NB4 (cell line): ENCODE measurements at regions not wholly inside any gene's neighbourhood (a gene's known extent, or its start where the extent isn't known, plus 50 kb on each side); places are given as distances from the start of the nearest gene placed in this dataset.
"Not testable (repeated sequence)": the region's sequence is repeated elsewhere in the genome, so short reads cannot be mapped to it uniquely, and the experiment has no call there.

ENCODE experiments used
- DNase-seq: peaks from one replicate; pipeline ENCODE4 v3.0.0; 2010; ENCODE audit warnings: low read depth
- H3K4me3 ChIP-seq: one replicate; pipeline ENCODE4 v1.5.1; 2011; ENCODE audit warnings: mild to moderate bottlenecking, low read depth, low read length, moderate library complexity
- CTCF ChIP-seq: IDR thresholded peaks from one replicate; pipeline ENCODE4 v1.5.1; 2012; ENCODE audit warnings: low read depth, low read length
- MAX ChIP-seq: IDR thresholded peaks from 2 replicates; pipeline ENCODE4 v1.6.1; 2011; ENCODE audit warnings: low read depth, low read length
- MYC ChIP-seq: IDR thresholded peaks from 2 replicates; pipeline ENCODE4 v1.6.1; 2011; ENCODE audit warnings: low read depth, low read length
- POLR2A ChIP-seq: IDR thresholded peaks from 2 replicates; pipeline ENCODE4 v1.6.1; 2011; ENCODE audit warnings: mild to moderate bottlenecking; ENCODE audit not compliant: insufficient read length; ENCODE audit errors: extremely low read depth

- H3K4me3 ChIP-seq, result no peak overlapping the region
- no peak for TF ChIP-seq POLR2A
- no peak for TF ChIP-seq CTCF
- TF ChIP-seq MYC, result no peak
- no peak for TF ChIP-seq MAX
- no peak for DNase-seq
These were observed 160.4 kb upstream of the SSTR1 start for GRCh38 chr14:38047195-38047902.

- H3K4me3 ChIP-seq, result no peak overlapping the region
- no peak for TF ChIP-seq MYC
- TF ChIP-seq MAX, result no peak
- no peak for TF ChIP-seq CTCF
- no peak for TF ChIP-seq POLR2A
- DNase-seq, result no peak
These were observed 154.0 kb upstream of the SSTR1 start for GRCh38 chr14:38053666-38054065.

- peak; percentile 1 for DNase-seq
- no peak for TF ChIP-seq CTCF
- TF ChIP-seq MYC, result no peak
- no peak for TF ChIP-seq MAX
- TF ChIP-seq POLR2A, result no peak
- H3K4me3 ChIP-seq, result no peak overlapping the region
These were observed 151.4 kb upstream of the SSTR1 start for GRCh38 chr14:38056270-38056669.

- DNase-seq, H3K4me3 ChIP-seq: not testable (repeated sequence)
These were observed 145.5 kb upstream of the SSTR1 start for GRCh38 chr14:38062223-38062622.

- no peak overlapping the region for H3K4me3 ChIP-seq
- no peak for TF ChIP-seq POLR2A
- no peak for TF ChIP-seq MYC
- DNase-seq, result no peak
These were observed 143.9 kb upstream of the SSTR1 start for GRCh38 chr14:38063711-38064320.

- H3K4me3 ChIP-seq, result no peak overlapping the region
- no peak for TF ChIP-seq CTCF
- TF ChIP-seq POLR2A, result no peak
- TF ChIP-seq MYC, result no peak
- no peak for TF ChIP-seq MAX
- no peak for DNase-seq
These were observed 142.5 kb upstream of the SSTR1 start for GRCh38 chr14:38065106-38065762.
